GM12875 (cell line): ENCODE measurements at regions not wholly inside any gene's neighbourhood (a gene's known extent, or its start where the extent isn't known, plus 50 kb on each side); places are given as distances from the start of the nearest gene placed in this dataset.

Experiments used
- H3K4me3 ChIP-seq: one replicate; pipeline ENCODE4 v1.5.1; 2011; ENCODE audit warnings: low read depth, low read length, control low read depth
- CTCF ChIP-seq: IDR thresholded peaks from 2 replicates; pipeline ENCODE4 v1.5.1; 2011; ENCODE audit warnings: low read depth, mild to moderate bottlenecking, control low read depth, inconsistent platforms, low read length, moderate library complexity, borderline replicate concordance; ENCODE audit not compliant: insufficient read depth

GRCh38 chr12:91542666-91543065, 360.0 kb upstream of the DCN start:
- H3K4me3 ChIP-seq: no peak overlapping the region
- no peak for TF ChIP-seq CTCF

GRCh38 chr12:91542067-91542466, 359.4 kb upstream of the DCN start:
- no peak for TF ChIP-seq CTCF
- H3K4me3 ChIP-seq: no peak overlapping the region

GRCh38 chr12:91538418-91538817, 355.8 kb upstream of the DCN start:
- H3K4me3 ChIP-seq: no peak overlapping the region
- no peak for TF ChIP-seq CTCF

- no peak overlapping the region for H3K4me3 ChIP-seq
- no peak for TF ChIP-seq CTCF
These were observed 350.7 kb upstream of the DCN start for GRCh38 chr12:91533366-91533765.

GRCh38 chr12:91529829-91530228, 347.2 kb upstream of the DCN start:
- TF ChIP-seq CTCF: no peak
- H3K4me3 ChIP-seq: no peak overlapping the region

GRCh38 chr12:91523831-91524230, 341.2 kb upstream of the DCN start:
- no peak overlapping the region for H3K4me3 ChIP-seq
- TF ChIP-seq CTCF: no peak

GRCh38 chr12:91516695-91517047, 334.1 kb upstream of the DCN start:
- TF ChIP-seq CTCF: no peak
- H3K4me3 ChIP-seq: no peak overlapping the region
